Thoracic aorta (tissue), 2 donors: ENCODE measurements at regions not wholly inside any gene's neighbourhood (a gene's known extent, or its start where the extent isn't known, plus 50 kb on each side); places are given as distances from the start of the nearest gene placed in this dataset.

Source experiments
- ATAC-seq: fragments of 150-250 bp; one replicate; pipeline ENCODE4 v1.8.0; 2017; ENCODE audit warnings: low read depth; ENCODE audit not compliant: insufficient number of reproducible peaks, low FRiP score
- DNase-seq: peaks from one replicate; pipeline ENCODE4 v3.0.0-alpha.2; 2020; ENCODE audit warnings: low spot score
- H3K27ac ChIP-seq, 2 donors: fragments of 200-600 bp; sonication (generic); 1 replicate in 1 of 2; 2 replicates in 1 of 2; pipeline ENCODE4 v1.5.1; 2016; ENCODE audit warnings: mild to moderate bottlenecking in 2 of 2, moderate library complexity in 2 of 2
- H3K27me3 ChIP-seq: fragments of 200-600 bp; sonication (generic); replicated peaks from 2 replicates; pipeline ENCODE4 v1.6.0; 2016; ENCODE audit warnings: mild to moderate bottlenecking; ENCODE audit not compliant: insufficient read depth
- H3K36me3 ChIP-seq: fragments of 200-600 bp; sonication (generic); one replicate; pipeline ENCODE4 v1.5.1; 2016
- H3K4me1 ChIP-seq, 2 donors: fragments of 200-600 bp; sonication (generic); 1 replicate in 1 of 2; 2 replicates in 1 of 2; pipeline versions ENCODE4 v1.5.1 to v1.6.0; 2016; ENCODE audit warnings: low read depth in 2 of 2, mild to moderate bottlenecking in 1 of 2; ENCODE audit not compliant: control insufficient read depth in 1 of 2
- H3K4me3 ChIP-seq: fragments of 200-600 bp; sonication (generic); 2 replicates; pipeline ENCODE4 v1.5.1; 2016; ENCODE audit warnings: mild to moderate bottlenecking
- H3K9me3 ChIP-seq: fragments of 200-600 bp; sonication (generic); 2 replicates; pipeline ENCODE4 v1.5.1; 2016
- CTCF ChIP-seq: fragments of 200-600 bp; sonication (generic); IDR thresholded peaks from one replicate; pipeline ENCODE4 v1.5.1; 2019; ENCODE audit warnings: antibody characterized with exemption

DNA sequence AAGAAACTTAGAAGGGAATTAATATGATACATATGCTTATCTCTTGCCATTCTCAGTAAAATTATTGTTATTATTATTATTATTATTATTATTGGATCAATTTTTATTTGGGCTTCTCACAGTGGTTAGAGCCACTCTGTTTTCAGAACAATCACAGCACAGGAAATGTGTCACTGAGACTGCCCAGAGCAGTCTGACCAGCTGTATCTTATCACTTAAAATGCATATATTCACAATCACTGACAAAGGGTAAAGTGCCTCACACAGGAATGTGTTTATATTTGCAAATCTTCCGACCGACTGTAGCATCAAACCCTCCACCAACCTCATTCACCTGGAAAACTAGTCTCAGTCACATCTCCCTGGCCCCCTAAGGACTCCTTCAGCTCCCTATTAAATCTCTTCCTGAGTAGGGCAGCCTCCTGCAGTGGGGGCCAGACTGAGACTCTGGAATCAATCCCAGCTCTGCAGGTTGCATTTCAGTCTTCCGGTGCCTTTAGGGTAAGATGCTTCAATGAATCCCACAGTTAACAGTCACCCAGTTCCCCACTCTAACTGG, 738.3 kb upstream of the SLITRK5 start:
- Histone ChIP-seq H3K36me3 (no peaks in the 10 kb centered on the region), H3K9me3 (no peaks in the 10 kb centered on the region), H3K27ac (no peak overlapping the region), H3K27me3 (no peaks in the 10 kb centered on the region), H3K4me3 (no peak overlapping the region), H3K4me1 (no peaks in the 10 kb centered on the region)
- DNase-seq (no peak), ATAC-seq (no peak)
- no peak for TF ChIP-seq CTCF

- Histone ChIP-seq H3K4me1 (no peaks in the 10 kb centered on the region), H3K27ac (no peak overlapping the region), H3K9me3 (no peaks in the 10 kb centered on the region), H3K27me3 (no peaks in the 10 kb centered on the region), H3K36me3 (no peaks in the 10 kb centered on the region), H3K4me3 (no peak overlapping the region)
- ATAC-seq (no peak), DNase-seq (no peak)
- no peak for TF ChIP-seq CTCF
These were observed 737.5 kb upstream of the SLITRK5 start for GRCh38 chr13:86933676-86934075.

GRCh38 chr13:86937316-86937715, 733.9 kb upstream of the SLITRK5 start:
- TF ChIP-seq CTCF = no peak
- H3K4me3 ChIP-seq = no peak overlapping the region
- H3K27ac ChIP-seq = no peak overlapping the region
- no peaks in the 10 kb centered on the region for H3K4me1 ChIP-seq
- DNase-seq (no peak), ATAC-seq (no peak)
- H3K27me3 ChIP-seq = no peaks in the 10 kb centered on the region
- H3K36me3 ChIP-seq = no peaks in the 10 kb centered on the region
- H3K9me3 ChIP-seq = no peaks in the 10 kb centered on the region

DNA sequence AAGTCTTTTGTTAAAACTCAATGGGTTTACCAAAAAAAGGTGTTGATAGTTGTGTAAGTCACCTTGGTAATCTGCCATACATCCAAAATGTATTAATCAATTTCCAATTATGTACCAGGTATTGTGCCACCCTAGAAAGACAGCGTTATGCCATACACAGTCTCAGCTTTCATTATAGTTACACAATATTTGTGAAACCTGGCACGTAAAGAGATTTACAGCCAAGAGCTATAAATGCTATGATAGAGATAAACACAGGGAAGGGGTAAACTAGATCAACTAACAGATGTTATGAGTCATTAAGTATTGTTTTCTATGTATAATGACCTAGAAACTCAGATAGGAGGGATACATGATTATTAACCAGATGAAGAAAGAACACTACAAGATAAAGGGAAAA, 725.6 kb upstream of the SLITRK5 start:
- no peaks in the 10 kb centered on the region for H3K36me3 ChIP-seq
- no peaks in the 10 kb centered on the region for H3K4me1 ChIP-seq
- H3K4me3 ChIP-seq = no peak overlapping the region
- no peak for ATAC-seq
- DNase-seq = no peak
- no peaks in the 10 kb centered on the region for H3K27me3 ChIP-seq
- TF ChIP-seq CTCF = no peak
- no peaks in the 10 kb centered on the region for H3K9me3 ChIP-seq
- H3K27ac ChIP-seq = no peak overlapping the region

- H3K27me3 ChIP-seq = no peaks in the 10 kb centered on the region
- no peak overlapping the region for H3K27ac ChIP-seq
- no peaks in the 10 kb centered on the region for H3K36me3 ChIP-seq
- ATAC-seq = no peak
- no peaks in the 10 kb centered on the region for H3K4me1 ChIP-seq
- no peaks in the 10 kb centered on the region for H3K9me3 ChIP-seq
- H3K4me3 ChIP-seq = no peak overlapping the region
- DNase-seq = no peak
- no peak for TF ChIP-seq CTCF
These were observed 724.4 kb upstream of the SLITRK5 start for GRCh38 chr13:86946734-86947133.
